HCT116 (cell line): ENCODE measurements at regions not wholly inside any gene's neighbourhood (a gene's known extent, or its start where the extent isn't known, plus 50 kb on each side); places are given as distances from the start of the nearest gene placed in this dataset.

ENCODE experiments used
- POLR2AphosphoS5 ChIP-seq: IDR thresholded peaks from 2 replicates; pipeline ENCODE4 v1.6.1; 2011; ENCODE audit warnings: mild to moderate bottlenecking, low read depth, low read length, moderate library complexity
- YY1 ChIP-seq: IDR thresholded peaks from 2 replicates; pipeline ENCODE4 v1.6.1; 2011; ENCODE audit warnings: low read length, low read depth, moderate library complexity, mild to moderate bottlenecking; ENCODE audit not compliant: insufficient replicate concordance; ENCODE audit errors: extremely low read depth

- no peak for TF ChIP-seq POLR2AphosphoS5
- no peak for TF ChIP-seq YY1
These were observed 416.5 kb upstream of the CCNH start for GRCh38 chr5:87829217-87829551.
